GM19395 (cell line): ENCODE measurements at regions not wholly inside any gene's neighbourhood (a gene's known extent, or its start where the extent isn't known, plus 50 kb on each side); places are given as distances from the start of the nearest gene placed in this dataset.
"Not testable (repeated sequence)": the region's sequence is repeated elsewhere in the genome, so short reads cannot be mapped to it uniquely, and the experiment has no call there.

Experiments
- ATAC-seq: cut with Tn5 transposase; IDR thresholded peaks from one replicate; pipeline ENCODE4 v1.9.1; 2021; ENCODE audit warnings: mild to moderate bottlenecking, moderate library complexity; ENCODE audit not compliant: unreplicated experiment

DNA sequence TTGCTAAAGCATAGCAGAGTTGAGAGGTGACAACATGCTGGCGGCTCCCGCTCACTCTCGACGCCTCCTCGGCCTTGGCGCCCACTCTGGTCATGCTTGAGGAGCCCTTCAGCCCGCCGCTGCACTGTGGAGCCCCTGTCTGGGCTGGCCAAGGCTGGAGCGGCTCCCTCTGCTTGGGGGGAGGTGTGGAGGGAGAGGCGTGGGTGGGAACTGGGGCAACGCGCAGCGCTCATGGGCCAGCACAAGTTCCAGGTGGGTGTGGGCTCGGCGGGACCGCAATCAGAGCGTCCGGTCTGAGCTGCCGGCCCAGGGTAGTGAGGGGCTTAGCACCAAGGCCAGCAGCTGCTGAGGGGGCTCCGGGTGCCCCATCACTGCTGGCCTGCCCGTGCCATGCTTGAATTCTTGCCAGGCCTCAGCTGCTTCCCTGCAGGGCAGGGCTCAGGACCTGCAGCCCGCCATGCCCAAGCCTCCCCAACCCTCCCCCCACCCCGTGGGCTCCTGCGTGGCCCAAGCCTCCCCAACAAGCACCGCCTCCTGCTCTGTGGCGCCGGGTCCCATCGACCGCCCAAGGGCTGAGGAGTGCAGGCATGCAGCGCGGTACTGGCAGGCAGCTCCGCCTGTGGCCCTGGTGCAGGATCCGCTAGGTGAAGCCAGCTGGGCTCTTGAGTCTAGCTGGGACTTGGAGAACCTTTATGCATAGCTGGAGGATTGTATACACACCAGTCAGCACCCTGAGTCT is 2052.8 kb upstream of the CELF4 start:
- ATAC-seq = no peak

DNA sequence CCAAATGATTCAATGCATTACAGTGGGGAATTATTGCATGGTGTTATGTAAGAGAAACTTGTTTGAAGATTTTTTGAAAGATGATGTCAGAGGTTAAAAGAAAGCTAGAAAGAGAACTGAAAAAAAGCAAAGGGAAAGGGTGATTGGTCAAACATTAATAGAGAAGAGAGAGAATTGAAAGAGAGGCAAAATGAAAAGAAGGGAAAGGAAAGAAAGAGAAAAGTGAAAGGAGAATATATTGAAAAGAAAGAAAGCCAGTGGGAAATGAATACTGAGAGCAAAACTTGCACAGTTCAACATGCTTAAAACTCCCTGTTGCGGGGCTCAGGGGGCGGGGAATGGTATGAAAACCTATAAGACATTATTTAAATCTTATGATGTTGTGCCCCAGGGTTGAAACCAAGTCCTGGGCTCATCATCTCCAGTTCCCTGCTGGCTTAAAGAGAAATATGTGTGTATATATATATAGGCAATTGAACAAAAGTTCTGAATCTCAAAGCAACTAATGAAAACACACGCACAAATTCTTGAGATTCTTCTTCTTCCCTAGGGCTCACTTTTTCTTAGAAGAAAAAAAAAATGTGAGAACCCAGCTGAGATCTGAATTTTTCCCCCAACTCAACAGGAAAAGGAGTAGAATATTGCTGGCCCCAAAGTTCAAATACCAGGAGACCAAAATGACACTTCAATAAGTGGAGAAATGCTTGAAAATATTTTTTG is 2045.9 kb upstream of the CELF4 start:
- no peak for ATAC-seq

DNA sequence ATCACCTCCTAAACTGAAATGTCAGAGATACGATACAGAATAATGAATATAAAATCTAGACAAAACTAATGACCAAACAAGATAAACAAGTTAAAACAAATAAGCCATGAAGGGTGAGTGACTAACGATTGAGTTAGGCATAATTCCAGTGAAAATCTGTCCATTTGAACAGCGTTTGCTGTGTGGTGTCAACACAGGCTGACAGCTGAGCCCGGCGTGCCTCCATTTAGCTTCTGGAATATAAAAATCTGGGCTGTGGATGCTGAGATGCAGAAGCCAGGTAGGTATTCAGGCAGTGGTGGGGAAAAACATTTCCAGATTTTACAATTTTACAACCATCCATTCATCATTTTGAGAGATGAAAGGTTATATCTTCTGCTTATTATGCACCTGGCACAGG is 2041.4 kb upstream of the CELF4 start:
- no peak for ATAC-seq

DNA sequence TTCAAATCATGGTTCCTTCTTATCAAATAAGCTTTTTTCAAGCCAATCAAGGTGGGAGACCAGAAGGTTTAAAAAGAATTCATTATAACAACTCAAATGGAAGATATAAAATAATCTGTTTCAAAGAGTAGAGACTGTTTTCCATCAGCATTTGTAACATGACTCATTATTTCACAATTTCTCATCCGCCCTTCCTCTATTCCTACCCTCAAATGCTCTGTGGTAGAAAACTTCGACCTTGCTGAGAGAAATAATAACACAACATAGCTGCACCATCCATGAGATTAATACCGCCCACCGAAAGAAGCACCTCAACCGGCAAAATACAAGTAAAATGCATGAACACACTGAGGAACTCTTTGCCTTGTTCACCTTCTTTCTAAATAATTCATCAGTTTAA is 2039.2 kb upstream of the CELF4 start:
- no peak for ATAC-seq

DNA sequence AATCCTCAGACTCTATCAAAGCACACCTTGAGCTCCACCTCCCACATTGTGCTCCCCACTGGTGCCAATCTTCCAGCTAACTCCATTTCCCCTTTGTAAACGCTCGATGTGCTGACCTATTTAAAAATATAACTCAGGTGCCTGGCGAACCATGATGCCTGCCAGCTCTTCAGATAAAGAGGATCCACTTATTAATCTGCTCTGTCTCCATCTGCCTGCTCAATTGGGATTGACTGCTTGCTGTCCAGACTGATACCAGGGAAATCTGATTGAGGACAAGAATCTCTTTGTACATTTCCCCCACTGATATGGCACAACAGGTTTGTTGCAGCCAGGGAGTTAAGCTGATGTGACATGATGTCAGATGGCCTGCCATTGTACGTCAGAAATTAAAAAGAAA is 2036.5 kb upstream of the CELF4 start:
- ATAC-seq = no peak

DNA sequence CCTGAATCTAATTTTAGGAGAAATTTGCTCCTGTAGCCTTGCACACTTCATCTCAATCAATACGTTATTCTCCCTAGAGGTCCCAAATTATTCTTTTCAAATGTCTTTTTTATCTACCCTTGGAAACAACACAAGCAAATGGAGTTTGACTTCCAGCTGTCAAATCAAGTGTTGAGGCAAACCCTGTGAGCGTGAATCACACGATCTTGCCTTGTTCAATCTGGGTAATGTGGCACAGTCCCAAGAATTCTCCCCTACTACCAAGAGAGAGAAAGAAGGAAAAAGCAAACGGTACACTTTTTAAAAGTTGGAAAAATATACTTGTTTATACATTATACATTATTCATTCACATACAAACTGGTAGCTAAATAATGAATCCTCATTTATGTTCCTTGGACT is 2035.3 kb upstream of the CELF4 start:
- no peak for ATAC-seq

DNA sequence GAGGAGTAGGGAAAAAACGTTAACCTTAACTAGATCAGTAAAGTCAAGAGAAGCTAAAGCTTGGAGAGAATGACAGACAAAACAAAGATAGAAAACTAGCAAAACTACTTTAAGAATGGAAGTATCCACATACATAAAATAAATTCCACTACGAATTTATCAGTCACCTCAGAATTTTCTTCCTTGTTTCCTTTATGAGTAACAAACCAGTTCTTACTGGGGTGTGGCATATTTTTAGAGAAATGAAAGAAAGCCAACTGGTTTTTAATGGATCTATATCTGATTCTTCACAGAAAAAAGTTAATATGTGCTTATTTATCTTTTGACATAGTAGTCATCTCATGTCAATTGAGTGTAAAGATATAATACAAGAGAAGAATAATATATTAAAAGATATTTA is 2033.7 kb upstream of the CELF4 start:
- ATAC-seq = no peak

DNA sequence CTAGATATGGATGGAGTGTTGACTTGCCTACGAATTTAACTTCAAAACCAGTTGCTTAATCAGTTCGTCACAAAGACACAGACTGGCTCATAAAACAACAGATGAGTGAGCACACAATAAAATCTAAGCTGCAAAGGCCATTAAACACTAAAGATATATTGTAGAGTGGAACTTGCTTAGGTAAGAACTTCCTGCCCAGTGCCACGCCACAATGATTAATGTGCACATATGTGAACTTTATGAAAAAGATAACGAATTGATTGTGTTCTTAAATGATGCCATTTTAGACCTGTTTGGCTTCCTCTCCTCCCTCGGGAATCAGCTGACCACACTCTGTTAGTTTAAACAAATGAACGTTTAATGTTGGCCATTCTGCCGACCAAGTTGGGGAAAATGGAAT is 2031.3 kb upstream of the CELF4 start:
- ATAC-seq = no peak

DNA sequence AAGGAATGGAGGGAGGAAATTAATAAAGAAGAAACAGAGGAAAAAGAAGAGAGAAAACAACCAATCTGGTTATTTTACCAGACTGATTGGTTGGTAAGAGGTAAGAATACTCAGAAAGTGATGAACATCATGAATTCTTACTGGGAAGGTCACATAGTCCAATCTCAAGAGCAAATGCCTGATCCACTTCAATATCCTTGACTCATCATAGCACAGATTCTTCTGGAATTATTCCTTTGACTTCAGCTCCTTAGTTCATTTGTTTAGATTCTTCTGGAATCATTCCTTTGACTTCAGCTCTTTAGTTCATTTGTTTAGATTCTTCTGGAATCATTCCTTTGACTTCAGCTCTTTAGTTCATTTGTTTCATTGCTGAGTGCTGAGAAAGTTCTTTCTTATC is 2030.6 kb upstream of the CELF4 start:
- no peak for ATAC-seq

DNA sequence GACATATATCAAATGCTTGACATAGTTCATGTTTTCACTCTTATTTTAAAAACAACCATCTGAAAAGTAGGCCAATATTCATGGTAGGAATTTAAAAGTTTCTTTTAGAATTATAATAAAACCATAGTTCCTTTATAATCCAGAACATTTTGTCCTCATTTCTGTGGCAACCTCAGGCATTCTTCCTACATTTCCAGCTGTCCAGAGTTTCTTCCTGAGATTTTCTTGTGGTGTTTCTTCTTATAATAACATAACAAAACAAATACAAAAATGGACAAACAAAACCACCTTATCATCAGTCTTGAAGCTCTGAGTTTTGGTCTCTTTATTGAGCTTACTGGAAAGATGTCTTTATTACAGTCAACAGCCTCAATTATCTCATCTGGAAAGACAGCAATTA is 2028.6 kb upstream of the CELF4 start:
- ATAC-seq = no peak

DNA sequence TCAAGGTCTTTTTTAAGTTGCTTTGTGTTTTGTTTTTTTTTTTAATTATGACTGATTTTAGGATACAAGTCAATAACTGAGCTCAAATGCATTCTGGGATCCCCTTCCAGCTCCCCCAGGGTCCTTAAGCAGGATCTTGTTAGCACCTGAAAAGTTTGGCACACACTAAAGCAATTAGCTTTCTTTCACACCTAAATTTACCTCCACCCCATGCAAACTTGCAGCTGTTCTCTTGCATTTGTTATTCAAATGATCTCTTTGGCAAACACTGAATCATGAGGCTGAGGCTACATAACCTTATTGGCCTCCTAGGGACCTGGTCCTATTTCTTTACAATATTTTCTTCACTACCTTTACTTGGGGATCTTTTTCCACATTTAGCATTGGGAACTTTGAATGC is 2026.1 kb upstream of the CELF4 start:
- ATAC-seq = no peak

DNA sequence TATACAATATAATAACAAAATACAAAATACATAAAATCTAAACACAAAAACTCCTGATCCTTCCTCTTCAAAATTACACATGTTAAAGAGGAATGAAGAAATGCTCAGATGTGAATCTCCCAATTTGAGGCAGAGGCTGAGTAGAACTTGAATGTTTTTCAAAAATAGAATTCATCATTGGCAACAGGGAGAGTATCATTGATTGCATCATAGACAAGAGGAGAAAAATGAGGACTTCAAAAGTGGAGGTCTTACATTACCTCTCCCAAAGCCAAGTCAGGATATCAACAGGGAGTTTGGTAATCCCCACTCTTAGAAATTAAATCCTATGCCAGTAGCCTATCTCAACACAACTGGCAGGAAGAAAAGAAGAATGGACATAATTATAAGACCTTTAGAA is 2023.9 kb upstream of the CELF4 start:
- no peak for ATAC-seq

DNA sequence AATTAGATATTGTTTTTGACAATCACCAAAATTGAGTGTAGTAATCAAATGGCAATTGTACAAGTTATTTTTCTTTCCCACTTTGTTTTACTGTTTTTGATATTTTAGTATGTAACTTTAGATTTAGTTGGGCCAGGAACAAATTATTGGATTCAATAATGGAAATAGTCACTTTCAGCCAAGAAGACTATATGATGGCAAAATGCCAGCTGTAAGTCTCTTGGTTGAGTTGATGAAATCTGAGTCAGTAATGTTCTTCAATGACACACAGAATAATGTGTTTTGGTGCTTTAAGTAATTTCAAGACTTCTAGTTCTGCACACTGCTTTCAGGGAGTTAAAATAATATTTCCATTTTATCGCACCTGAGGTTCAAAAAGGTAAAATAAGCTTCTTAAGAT is 2022.0 kb upstream of the CELF4 start:
- ATAC-seq = no peak

DNA sequence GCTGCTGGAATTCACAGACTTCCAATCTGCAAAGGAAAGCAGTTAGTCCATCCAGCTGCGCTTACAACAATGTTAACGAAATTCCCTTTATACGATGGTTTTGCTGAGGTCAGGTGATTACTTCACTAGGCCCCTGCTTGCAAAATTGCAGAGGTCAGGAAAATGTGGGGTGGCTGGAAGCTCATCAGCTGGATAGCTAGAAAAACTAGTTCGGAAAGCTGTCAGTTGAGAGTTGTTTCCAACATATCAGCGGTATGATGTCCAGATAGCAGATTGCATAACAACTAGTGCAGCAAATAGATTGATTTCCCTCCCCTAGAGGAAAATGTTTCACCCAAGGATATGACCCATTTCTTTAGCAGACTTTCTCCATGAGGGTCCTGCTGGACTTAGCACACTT is 2021.1 kb upstream of the CELF4 start:
- no peak for ATAC-seq

DNA sequence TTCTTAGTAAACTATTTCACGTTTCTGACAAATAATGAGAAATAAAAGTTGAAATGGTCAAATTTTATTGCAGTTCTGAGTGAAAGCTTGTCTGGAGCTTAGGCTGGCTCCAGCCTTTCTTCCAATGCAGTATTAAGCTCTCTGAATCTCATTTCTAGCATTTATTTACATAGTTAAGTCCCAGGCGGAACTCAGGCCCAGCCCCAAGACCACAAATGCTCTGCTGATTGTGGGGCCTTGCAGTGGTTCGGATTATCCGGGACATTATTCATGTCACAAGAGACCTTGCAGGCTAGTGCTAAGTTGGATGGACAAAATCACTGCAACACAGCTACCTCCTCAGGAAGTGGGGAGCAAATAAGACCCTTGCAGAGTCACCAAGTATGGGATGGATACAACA is 2009.3 kb upstream of the CELF4 start:
- no peak for ATAC-seq

DNA sequence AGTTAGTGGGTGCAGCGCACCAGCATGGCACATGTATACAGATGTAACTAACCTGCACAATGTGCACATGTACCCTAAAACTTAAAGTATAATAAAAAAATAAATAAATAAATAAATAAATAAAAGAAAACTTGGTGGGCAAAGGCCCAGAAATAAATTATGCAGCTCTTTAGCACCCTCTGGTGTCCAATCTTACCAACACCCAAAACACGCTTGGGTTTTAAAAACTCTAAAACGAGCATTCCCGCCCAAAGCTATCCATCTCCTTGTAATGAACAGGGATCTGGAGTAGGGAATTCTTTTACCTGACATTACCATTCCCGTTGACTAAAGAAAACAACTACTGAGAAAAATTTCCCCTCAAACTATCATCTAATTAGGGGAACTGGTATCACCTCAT is 2005.9 kb upstream of the CELF4 start:
- no peak for ATAC-seq

DNA sequence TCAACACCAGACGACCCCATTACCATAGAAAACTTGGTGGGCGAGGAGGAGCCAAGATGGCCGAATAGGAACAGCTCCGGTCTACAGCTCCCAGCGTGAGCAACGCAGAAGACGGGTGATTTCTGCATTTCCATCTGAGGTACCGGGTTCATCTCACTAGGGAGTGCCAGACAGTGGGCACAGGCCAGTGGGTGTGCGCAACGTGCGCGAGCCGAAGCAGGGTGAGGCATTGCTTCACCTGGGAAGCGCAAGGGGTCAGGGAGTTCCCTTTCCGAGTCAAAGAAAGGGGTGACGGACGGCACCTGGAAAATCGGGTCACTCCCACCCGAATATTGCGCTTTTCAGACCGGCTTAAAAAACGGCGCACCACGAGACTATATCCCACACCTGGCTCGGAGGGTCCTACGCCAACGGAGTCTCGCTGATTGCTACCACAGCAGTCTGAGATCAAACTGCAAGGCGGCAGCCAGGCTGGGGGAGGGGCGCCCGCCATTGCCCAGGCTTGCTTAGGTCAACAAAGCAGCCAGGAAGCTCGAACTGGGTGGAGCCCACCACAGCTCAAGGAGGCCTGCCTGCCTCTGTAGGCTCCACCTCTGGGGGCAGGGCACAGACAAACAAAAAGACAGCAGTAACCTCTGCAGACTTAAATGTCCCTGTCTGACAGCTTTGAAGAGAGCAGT is 2000.1 kb upstream of the CELF4 start:
- not testable (repeated sequence) for ATAC-seq

DNA sequence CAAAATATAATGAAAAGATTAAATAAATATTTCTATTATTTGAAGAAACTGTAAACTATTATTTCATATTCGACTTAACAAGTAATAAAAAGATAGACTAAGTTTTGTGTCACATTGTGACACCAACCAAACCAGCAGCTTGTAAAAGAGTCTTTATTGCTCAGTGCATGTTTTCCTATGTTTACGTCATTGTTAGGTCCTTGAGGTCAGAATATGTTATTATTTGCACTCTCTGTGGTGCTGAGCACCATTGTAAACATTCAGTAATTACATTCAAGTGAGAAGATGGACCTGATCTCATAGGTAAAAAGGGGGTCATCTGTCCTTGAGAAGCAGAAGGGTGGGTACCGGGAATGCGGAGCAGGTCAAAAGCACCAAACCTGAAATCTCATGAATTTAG is 1999.1 kb upstream of the CELF4 start:
- ATAC-seq = no peak

DNA sequence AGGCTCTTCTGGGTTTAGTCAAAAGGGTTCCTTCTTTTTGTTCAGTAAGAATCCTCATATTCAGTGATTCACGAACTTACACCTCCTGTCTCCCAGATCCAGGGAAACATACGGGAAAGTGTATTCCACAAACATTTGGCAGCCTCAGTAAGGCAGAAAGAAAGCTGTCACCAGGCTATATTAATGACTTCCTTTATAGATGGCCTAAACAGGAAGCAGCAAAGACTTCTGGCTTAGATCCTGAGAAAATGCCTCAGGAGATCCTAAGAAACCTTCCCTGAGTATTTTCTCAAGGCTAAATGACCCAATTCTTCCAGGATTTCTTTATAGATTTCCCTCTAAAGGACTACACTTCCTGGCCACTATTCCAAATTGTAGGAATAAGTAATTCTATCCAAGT is 1995.5 kb upstream of the CELF4 start:
- no peak for ATAC-seq

DNA sequence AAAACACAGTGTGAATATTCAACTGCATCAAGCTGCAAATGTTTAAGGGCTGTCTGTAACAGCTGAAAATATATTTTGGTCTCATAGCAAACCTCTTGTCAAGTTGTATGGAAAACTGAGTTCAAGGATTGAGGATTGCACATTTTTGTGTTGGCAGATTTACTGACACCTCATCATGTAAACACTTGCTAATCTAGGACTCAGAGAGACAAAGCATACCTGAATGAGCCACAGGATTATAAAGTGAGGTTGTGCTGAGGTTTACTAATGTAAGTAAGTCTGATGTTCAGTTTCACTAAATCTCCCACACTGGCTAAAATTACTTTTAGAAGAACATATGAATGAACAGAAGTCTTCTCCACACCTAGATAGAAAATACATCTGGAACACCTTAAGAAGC is 1993.1 kb upstream of the CELF4 start:
- ATAC-seq = no peak

DNA sequence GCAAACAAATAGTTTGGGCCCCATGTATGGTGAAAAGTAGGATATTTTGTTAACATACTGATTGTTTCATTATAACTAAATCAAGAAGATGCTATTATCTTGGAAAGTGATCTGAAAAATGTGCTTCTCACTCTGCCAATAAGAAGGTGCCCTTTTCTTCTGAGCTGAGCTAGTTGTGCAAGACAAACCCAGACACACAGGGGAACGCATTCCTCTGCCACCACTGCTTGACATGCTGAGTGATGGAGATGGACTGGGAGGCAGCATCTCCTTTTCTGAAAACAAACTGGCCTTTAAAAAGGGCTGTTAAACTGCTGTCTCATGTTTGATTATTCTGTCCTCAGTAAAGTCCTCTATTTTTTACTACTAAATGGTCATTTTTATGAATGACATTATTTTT is 1989.9 kb upstream of the CELF4 start:
- ATAC-seq = no peak

DNA sequence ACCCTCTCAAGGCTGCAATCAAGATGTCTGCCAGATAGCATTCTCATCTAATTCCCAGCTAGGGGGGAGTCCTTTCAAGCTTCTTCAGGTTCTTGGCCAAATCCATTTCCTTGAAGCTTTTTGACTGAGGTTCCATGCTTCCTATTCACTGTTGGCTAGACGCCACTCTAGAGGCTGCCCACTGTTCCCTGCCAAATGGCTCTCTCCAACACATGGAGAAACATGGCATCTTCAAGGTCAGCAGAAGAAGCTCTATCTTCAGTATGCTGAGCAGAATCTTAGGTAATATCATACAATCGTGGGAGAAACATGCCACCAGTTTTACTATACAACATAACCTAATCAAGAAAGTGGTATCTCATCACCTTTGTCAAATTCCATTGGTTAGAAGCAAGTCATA is 1985.1 kb upstream of the CELF4 start:
- ATAC-seq = no peak
